ENCODE measurements at regions not wholly inside any gene's neighbourhood (a gene's known extent, or its start where the extent isn't known, plus 50 kb on each side); places are given as distances from the start of the nearest gene placed in this dataset.

- no peak for DNase-seq (ENCODE audit: low read depth)
- H3K4me3 ChIP-seq (ENCODE audit: low read depth, low read length) = no peak overlapping the region
- no peak for TF ChIP-seq CTCF (IDR thresholded peaks at IDR 0.05; ENCODE audit: low read depth, low read length, missing control alignments)
These were observed 275.9 kb downstream of the FAM43A start for GRCh38 chr3:194961571-194961970.

DNA sequence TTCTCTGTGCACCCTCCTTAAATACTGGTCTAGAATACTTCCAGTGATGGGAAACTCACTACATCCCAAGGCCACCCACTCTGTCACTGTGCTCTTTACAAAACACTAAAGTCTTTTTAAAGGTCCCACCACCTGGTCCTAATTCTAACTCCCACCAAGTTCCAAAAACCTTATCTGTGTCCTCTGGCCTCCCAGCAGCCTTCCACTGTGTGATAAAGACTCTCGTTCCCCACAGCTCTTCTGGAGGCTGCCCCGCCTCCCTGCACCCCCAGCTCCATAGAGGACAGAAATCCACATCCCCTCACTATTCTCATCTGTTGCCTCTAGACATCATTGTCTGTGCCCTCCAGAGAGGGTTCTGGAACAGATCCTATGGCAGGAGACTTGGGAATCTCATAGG is 276.4 kb downstream of the FAM43A start:
- TF ChIP-seq CTCF (IDR thresholded peaks at IDR 0.05; ENCODE audit: low read depth, low read length, missing control alignments) = no peak
- DNase-seq (ENCODE audit: low read depth) = no peak
- no peak overlapping the region for H3K4me3 ChIP-seq (ENCODE audit: low read depth, low read length)

DNA sequence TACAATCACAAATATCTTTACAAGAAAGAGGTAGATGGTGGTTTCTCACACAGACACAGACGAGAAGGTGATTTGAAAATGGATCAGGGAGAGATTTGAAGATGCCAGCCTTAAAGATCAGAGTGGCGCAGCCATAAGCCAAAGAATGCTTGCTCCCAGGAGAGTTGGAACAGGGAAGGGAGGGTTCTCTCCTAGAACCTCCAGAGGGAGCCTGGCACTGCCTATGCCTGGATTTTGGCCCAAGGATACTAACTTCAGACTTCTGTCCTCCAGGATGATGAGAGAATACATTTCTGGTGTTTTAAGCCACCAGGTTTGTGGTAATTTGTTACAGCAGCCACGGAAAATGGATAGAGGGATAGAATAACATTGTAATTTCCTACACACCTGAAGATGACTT is 279.1 kb downstream of the FAM43A start:
- DNase-seq (ENCODE audit: low read depth) = no peak
- H3K4me3 ChIP-seq (ENCODE audit: low read depth, low read length) = no peak overlapping the region
- TF ChIP-seq CTCF (IDR thresholded peaks at IDR 0.05; ENCODE audit: low read depth, low read length, missing control alignments) = no peak

- H3K4me3 ChIP-seq (ENCODE audit: low read depth, low read length) = no peak overlapping the region
- DNase-seq (ENCODE audit: low read depth) = no peak
- TF ChIP-seq CTCF (IDR thresholded peaks at IDR 0.05; ENCODE audit: low read depth, low read length, missing control alignments) = no peak
These were observed 281.8 kb downstream of the FAM43A start for GRCh38 chr3:194967151-194968117.

DNA sequence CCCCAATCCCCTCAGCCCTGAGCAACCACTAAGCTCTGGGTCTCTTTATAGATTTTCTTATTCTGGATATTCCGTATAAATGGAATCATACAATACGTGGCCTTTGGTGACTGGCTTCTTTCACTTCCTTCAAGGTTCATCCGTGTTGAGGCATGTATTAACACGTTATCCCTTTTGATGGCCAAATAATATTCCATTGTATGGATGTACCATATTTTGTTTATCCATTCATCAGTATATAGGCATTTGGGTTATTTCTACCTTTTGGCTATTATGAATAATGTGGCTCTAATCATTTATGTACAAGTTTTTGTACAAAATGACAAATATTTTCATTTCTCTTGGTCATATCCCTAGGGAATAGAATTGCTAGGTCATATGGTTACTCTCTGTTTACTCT is 284.4 kb downstream of the FAM43A start:
- H3K4me3 ChIP-seq (ENCODE audit: low read depth, low read length) = no peak overlapping the region
- no peak for DNase-seq (ENCODE audit: low read depth)
- no peak for TF ChIP-seq CTCF (IDR thresholded peaks at IDR 0.05; ENCODE audit: low read depth, low read length, missing control alignments)

- TF ChIP-seq CTCF (IDR thresholded peaks at IDR 0.05; ENCODE audit: low read depth, low read length, missing control alignments) = no peak
- no peak for DNase-seq (ENCODE audit: low read depth)
- H3K4me3 ChIP-seq (ENCODE audit: low read depth, low read length) = no peak overlapping the region
These were observed 285.3 kb downstream of the FAM43A start for GRCh38 chr3:194971009-194971408.

- no peak overlapping the region for H3K4me3 ChIP-seq (ENCODE audit: low read depth, low read length)
- peak; percentile 13 for TF ChIP-seq CTCF (IDR thresholded peaks at IDR 0.05; ENCODE audit: low read depth, low read length, missing control alignments)
- no peak for DNase-seq (ENCODE audit: low read depth)
These were observed 286.3 kb downstream of the FAM43A start for GRCh38 chr3:194971965-194972364.

Data from GM12864 (cell line).